ENCODE measurements at regions not wholly inside any gene's neighbourhood (a gene's known extent, or its start where the extent isn't known, plus 50 kb on each side); places are given as distances from the start of the nearest gene placed in this dataset.
"Not testable (repeated sequence)": the region's sequence is repeated elsewhere in the genome, so short reads cannot be mapped to it uniquely, and the experiment has no call there.

DNA sequence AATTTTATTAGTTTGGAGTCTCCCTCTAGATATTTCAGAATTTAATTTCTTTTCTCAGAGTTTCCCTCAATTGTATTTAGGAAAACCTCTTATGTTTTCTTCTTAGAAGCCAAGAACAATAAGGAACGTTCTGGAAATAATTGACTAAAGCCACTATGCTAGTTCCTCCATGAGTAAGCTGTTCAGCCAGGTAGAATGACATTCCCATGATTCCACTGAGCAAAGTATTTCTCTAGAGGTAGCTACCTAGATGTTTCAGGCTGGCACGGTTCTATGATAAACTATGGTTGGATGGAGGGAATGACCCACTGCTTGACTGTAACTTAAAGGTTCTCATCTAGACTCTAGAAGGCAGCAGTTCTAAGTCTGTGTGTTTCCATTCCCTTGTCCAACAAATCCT is 62.4 kb downstream of the CLDN17 start:
- no peak for DNase-seq (ENCODE audit: low read depth in 2 of 2)

- no peak for DNase-seq (ENCODE audit: low read depth in 2 of 2)
These were observed 63.7 kb downstream of the CLDN17 start for GRCh38 chr21:30102871-30103270.

DNA sequence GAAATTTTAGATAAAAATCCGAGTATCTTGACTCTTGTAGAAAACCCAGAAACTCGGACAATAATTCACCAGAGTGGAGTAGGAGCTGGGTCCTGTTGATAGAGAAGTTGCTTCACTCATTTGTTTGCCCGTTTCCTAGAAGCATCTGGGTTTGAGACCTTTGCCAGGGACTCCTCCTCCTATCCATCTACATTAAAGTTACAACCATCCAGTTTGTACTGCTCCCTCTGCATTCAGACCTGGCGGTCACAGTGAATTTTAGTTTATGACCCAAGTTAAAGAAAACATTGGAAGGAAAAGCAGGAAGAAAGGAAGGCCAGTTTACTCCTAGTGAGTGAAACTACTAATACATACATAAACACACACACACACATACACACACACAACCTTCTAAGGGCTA is 64.6 kb downstream of the CLDN17 start:
- DNase-seq (ENCODE audit: low read depth in 2 of 2), result no peak

DNA sequence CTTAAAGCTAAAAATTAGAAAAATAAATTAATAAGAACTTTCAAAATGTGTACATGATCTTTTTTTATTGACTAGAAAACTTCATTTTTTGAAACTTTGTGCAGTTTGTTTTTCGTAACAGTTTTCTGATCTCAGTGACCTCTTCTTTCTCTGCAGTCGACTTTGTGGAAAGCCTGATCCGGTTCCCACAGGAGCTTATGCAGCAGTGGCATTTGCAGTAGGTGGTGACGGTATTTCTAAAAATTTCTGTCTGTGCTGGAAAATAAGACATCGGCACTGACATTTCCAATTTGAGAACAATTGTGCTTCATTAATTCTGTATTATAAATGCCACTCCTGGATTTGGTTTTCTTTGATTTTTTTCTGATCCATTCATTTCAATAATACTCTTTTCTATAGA is 68.8 kb downstream of the CLDN17 start:
- no peak for DNase-seq (ENCODE audit: low read depth in 2 of 2)

- DNase-seq (ENCODE audit: low read depth in 2 of 2), result no peak
These were observed 83.2 kb downstream of the CLDN17 start for GRCh38 chr21:30083225-30083945.

- no peak for DNase-seq (ENCODE audit: low read depth in 2 of 2)
These were observed 85.1 kb downstream of the CLDN17 start for GRCh38 chr21:30081506-30081905.

DNA sequence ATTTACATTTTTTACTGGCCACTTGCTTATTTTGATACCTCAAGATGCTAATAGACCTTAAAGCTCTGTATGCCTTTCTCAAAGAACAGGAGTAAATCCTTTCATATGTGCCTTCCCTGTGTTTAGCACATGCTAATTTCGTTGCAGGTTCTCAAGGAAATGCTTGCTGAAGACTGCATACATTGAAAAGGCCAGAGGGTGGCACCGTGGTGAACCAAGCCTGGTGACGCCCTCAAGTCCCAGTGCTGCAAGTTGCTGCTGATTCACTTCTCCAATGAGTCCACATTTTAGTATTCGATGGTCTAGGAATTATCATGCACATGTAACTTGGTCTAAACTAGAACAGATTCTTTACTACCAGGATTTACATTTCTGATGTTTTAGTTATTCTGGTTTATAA is 94.1 kb downstream of the CLDN17 start:
- no peak for DNase-seq (ENCODE audit: low read depth in 2 of 2)

DNA sequence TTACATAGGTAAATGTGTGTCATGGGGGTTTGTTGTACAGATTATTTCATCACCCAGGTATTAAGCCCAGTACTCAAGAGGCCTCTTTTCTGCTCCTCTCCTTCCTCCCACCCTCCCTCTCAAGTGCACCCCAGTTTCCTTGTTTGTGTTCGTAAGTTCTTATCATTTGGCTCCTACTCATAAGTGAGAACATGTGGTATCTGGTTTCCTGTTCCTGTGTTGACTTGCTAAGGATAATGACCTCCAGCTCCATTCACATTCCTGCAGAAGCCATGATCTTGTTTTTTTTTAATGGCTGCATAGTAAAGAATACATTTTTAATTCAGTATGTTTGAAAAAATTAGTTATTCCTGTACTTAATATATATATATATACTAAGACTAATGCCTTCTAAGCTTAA is 107.7 kb downstream of the CLDN17 start:
- no peak for DNase-seq (ENCODE audit: low read depth in 2 of 2)

- DNase-seq (ENCODE audit: low read depth in 2 of 2), result no peak
These were observed 109.5 kb downstream of the CLDN17 start for GRCh38 chr21:30057108-30057507.

GRCh38 chr21:30048570-30048969 is 108.8 kb upstream of the GRIK1 start:
- no peak for DNase-seq (ENCODE audit: low read depth in 2 of 2)

DNA sequence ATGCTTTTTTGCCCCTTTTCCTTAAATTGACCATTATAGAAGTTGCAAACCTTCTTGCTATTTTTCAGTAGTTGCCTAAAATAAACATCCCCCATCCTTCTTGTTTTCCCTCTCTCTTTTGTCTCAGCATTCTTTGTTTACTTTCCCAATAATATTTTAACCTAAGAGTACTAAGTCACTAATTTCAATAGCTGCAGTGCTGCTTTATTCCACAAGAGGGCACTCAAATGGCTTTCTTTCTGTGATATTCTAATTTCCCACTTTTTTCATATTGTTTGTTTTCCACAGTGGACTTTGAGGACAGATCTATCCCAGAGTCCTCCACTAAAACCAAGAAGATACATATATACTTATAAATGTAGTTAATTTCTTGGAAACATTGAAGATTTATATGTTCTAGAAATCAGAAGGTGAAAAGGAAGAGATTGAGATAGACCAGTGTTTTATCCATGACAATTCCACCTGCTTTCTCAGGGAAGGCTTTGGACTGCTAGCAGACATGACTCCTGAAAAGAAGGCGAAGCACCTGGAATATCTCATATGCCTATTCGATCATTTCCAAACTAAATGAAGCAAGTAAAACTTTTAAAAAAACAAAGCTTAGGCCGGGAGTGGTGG is 104.8 kb upstream of the GRIK1 start:
- peak in 1 of 2 donors; percentile 4 for DNase-seq (ENCODE audit: low read depth in 2 of 2)

- DNase-seq (ENCODE audit: low read depth in 2 of 2), result no peak
These were observed 102.6 kb upstream of the GRIK1 start for GRCh38 chr21:30042443-30042842.

- no peak for DNase-seq (ENCODE audit: low read depth in 2 of 2)
These were observed 93.6 kb upstream of the GRIK1 start for GRCh38 chr21:30033441-30033840.

GRCh38 chr21:30030416-30030815 is 90.6 kb upstream of the GRIK1 start:
- no peak for DNase-seq (ENCODE audit: low read depth in 2 of 2)

DNA sequence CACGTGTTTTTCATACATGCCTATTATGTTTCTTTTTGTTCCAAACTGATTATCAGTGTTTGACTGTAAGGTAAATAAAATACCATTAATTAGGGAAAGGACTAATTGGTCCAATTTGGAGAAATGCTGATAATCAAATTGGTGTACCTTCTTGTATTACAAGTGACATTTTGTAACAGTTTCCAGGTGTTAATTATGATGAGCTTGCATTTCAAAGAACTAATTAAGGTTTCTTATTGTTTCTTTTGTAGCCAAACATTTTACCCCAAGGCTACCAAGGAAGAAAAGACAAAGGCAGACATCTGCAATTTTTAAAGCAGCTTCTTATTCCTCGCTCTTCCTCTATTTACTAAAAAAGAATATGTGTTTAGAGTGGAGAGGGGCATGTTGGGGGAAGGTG is 88.7 kb upstream of the GRIK1 start:
- DNase-seq (ENCODE audit: low read depth in 2 of 2), result no peak

- DNase-seq (ENCODE audit: low read depth in 2 of 2), result no peak
These were observed 88.2 kb upstream of the GRIK1 start for GRCh38 chr21:30027986-30028385.

DNA sequence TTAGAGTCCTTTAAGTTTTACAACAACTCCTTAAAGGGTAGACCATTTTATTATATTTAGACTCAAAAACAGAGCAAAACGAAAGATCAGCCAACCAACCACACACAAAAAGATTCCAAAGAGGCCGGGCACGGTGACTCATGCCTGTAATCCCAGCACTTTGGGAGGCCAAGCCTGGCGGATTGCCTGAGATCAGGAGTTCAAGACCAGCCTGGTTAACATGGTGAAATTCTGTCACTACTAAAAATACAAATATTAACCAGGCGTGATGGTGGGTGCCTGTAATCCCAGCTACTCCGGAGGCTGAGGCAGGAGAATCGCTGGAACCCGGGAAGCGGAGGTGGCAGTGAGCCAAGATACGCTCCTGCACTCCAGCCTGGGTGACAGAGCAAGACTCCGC is 83.3 kb upstream of the GRIK1 start:
- not testable (repeated sequence) for DNase-seq (ENCODE audit: low read depth in 2 of 2)

DNA sequence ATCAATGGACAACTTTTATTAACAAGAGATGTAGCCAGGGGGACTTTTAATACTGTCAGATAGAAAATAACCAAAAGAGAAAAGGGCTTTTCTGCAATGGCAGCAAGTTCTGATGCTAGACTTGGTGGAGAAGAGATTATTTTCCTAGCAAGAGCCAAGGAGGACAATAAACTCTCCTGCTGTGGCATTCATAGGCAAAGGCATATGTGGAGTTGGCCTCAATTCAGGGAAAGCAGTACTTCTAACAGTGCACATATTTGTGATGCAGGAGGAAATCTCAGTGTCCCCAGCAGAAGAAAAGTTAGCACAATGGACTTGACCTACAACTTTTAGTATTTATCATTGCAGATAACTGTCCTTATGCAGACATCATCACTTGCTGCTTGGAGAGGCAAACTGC is 75.1 kb upstream of the GRIK1 start:
- no peak for DNase-seq (ENCODE audit: low read depth in 2 of 2)

DNA sequence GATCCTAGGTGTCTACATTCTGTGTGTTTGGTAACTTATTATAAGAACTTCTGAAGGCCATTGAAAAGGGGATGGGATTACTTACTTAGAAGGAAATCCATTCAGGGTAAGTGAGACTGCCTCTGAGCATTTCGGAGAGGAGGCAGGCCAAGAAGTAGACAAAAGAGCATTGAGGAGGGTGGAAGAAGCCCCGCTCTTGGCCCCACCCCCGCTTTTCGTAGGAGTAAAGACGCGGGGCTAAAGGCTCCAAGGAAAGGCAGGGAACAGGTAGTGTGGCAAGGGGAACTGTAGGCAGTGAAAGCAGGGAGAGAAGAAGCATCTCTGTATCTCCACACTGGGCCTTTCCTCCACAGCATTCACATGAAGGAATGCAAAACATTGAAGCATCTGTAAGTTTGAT is 51.8 kb upstream of the GRIK1 start:
- DNase-seq (ENCODE audit: low read depth in 2 of 2), result no peak

DNA sequence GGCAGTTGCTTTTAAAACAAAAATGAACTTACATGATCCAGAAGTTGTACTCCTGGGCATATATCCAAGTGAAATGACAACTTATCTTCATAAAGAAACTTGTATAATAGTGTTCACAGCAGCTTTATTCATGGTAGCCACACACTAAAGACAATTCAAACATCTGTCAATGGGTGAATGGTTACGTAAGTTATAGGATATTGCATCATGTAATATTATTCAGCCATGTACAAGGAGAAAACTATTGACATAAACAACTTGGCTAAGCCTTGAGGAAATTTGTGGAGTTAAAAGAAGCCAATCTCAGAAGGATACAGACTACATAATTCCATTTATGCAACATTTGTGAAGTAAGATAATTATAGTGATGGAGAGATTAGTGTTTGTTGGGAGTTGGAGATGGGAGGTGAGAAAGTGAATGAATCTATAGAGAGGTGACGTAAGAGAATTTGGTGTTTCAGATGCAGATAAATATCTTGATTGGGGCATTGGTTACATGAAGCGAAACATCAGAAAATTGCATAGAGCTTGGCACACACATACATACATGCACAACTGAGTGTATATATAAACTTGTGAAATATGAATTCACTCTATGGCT is 49.9 kb upstream of the GRIK1 start:
- no peak for DNase-seq (ENCODE audit: low read depth in 2 of 2)

Measured in activated CD4-positive, alpha-beta T cell treated with anti-CD3 and anti-CD28 coated beads for 24 hours (primary cell).